HG02798 (cell line): ENCODE measurements at regions not wholly inside any gene's neighbourhood (a gene's known extent, or its start where the extent isn't known, plus 50 kb on each side); places are given as distances from the start of the nearest gene placed in this dataset.

ENCODE experiments used
- ATAC-seq: cut with Tn5 transposase; IDR thresholded peaks from one replicate; pipeline ENCODE4 v1.9.1; 2021; ENCODE audit warnings: mild to moderate bottlenecking; ENCODE audit not compliant: unreplicated experiment, poor library complexity

DNA sequence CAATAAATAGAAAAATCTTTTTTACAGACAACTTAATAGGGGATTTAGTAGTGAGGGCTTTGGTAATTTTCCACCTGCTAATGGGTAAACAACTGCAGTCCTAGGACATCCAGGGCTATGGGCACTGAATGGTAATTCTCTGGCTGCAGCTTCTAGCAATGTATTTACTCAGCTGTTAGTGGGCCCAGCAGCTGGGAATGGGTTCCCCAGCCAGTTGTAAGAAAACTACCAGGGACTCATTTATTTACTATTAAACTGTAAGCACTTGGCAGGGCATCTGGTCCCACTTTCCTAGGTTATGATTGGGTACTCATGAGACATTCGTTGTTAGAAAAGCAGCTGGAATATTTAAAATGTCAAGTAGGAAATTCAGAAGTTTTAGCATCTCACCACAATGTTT is 363.8 kb upstream of the TRIB2 start:
- no peak for ATAC-seq

DNA sequence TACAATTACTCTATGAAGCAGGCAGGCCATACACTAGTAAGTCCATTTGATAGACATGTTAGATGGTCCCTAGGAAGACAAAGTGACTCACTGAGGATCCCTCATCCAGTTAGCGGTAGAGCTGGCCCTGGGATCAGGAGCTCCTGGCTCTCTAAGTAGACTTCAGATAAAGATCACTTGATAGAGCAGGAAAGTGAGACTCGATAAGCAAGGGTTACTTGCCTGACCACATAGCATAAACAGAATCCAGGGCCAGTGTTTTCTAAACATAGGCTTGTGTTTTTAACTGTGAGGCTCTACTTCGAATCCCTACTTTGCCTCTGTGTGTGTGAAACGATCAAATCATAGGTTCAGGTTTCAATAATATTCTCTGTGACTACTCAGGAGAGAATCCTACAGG is 355.2 kb upstream of the TRIB2 start:
- no peak for ATAC-seq

DNA sequence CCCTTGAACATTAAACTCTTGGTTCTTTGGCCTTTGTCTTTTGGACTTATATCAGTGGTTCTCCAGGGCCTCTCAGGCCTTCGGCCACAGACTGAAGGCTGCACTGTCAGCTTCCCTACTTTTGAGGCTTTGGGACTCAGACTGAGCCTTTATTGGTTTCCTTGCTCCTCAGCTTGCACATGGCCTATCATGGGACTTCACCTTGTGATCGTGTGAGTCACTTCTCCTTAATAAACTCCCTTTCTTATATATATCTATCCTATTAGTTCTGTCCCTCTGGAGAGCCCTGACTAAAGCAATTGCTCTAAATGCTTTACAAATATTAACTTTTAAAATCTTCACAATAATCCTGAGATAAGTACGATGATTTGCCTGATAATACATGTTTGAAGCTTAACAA is 353.6 kb upstream of the TRIB2 start:
- no peak for ATAC-seq

- ATAC-seq, result no peak
Observed at GRCh38 chr2:12363569-12363968, 353.2 kb upstream of the TRIB2 start.

GRCh38 chr2:12369566-12369965 is 347.2 kb upstream of the TRIB2 start:
- no peak for ATAC-seq

- ATAC-seq, result no peak
Observed at GRCh38 chr2:12376025-12376424, 340.7 kb upstream of the TRIB2 start.

DNA sequence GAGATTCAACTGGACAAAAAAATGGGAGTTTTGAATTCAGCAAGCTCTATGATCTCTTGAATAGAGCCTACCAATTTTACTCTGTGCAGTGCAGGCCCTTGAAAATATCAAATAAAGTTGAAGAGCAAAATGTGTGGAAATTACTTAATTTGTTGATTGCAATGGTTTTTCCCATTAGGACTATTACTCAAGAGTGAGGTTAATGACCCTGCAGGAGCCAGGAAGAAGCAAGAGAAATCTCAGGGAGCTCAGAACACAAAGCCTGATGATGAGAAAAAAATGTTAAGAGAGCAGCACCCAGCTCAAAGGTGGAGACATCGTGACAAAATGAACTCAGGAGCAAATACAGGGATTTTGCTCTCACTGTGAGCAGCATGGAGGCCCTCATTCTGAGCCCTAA is 337.6 kb upstream of the TRIB2 start:
- ATAC-seq, result no peak

DNA sequence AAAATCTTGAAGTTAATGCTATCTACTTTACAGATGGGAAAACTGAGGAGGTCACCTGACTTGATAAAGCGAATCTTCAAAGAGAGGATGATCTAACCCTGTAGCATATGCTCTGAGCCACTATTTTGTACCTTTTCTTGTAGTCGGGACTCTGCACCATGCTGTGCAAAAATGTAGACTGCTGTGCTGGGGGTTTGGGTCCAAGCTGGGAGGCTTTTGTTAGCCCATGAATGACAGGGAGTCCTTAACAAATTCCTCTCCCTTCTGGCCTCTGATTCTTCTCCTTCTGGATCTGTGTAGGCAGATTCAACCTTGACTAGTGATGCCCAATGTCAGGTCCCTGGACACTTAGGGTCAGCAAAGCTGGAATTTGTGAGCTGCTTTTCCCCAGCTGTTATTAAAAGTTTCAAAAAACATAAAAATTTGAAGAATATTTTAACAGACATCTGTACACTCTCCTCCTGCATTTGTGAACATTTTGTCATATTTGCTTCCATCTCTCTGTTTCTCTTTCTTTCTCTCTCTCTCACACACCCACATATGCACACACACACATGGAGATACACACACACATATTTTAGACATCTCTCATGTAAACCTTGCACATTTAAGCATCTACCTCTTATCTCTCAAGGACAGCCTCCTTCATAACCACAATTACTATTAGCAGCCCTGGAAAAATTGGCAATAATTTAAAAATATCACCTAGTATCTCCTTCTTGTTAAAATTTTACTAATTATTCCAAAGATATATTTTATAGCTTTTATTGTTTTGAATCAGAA is 335.0 kb upstream of the TRIB2 start:
- ATAC-seq, result no peak

DNA sequence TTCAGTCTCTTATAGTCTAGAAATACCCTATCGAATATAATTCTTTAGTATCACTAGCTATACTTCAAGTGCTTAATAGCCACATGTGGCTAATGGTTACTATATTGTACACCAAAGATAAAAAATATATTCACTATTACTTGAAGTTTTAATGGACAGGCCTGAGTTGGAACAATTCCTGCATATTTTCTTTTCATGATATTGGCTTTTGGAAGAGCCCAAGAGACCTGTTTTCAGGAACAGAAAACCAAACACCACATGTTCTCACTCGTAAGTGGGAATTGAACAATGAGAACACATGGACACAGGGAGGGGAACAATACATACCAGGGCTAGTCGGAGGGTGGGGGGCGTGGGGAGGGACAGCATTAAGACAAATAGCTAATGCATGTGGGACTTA is 334.4 kb upstream of the TRIB2 start:
- ATAC-seq, result no peak

DNA sequence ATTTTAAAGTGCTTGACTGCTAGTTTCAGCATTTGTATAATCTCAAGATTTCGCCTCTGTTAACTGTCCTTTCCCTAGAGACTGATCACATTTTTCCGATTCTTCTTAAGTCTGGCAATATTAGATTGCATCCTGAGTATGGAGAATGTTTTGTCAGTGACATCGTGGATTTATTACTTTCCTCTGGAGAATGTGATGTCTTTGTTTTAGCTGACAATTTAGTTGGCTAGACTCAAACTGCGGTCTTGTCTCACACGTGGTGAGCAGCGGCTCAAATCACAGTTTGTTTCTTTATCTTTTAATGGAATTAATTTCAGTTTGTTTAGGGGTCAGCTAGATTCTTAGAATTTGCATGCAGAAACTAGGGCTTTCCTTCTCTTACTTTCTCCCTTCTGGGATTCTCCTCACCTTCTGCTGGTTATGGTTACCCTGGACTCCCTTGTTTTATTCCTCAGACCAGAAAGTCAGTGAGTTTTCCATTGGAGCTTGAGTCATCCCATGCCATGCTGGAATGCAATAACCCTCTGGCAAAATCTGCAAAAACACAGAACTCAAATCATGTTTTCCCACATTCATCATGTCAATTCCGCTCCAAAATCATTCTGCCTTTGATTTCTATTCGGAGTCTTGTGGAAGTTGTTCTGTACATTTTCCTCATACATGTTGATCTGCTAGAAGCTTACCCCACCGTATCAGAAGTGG is 327.2 kb upstream of the TRIB2 start:
- ATAC-seq, result no peak

DNA sequence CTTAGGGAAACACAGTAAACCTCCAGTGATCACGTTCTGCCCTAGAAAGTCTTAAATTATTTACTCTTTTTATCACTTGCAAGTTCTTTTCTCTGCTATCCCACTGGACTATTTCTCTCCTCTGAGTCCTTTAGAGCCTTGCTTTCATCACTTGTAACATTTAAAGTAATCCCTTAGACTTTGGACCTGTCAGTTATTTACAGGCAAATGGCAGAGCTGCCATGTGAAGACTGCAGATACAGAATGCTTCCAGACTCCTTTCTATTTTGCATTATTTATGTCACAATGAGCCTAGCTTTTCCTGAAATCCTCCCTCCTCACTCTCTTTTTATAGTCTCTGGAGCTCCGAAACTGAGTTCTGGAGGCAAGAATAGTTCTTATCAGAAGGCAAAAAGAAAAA is 325.6 kb upstream of the TRIB2 start:
- ATAC-seq, result no peak

DNA sequence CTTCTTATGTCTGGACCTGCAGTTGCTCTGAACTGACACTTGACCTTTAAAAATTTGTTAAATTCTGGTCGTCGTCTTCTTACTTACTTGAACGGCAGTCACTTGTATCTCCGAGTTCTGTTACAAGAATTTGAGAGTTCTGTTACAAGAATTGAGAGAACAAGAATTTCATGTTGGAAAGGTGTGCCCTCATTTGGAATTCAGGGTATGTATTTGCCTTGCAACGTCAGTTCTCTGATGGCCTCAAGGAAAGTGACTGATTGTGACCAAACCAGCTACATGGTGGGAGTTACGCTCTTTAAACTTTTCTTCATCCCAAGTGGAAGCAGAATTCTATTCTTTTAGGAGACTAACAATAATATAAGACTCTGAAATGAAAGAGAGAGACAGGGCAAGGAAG is 320.0 kb upstream of the TRIB2 start:
- no peak for ATAC-seq

GRCh38 chr2:12397854-12398253 is 318.9 kb upstream of the TRIB2 start:
- ATAC-seq, result no peak

GRCh38 chr2:12399240-12399639 is 317.5 kb upstream of the TRIB2 start:
- no peak for ATAC-seq

GRCh38 chr2:12400543-12400942 is 316.2 kb upstream of the TRIB2 start:
- ATAC-seq, result no peak

- ATAC-seq, result no peak
Observed at GRCh38 chr2:12402440-12403139, 314.1 kb upstream of the TRIB2 start.

DNA sequence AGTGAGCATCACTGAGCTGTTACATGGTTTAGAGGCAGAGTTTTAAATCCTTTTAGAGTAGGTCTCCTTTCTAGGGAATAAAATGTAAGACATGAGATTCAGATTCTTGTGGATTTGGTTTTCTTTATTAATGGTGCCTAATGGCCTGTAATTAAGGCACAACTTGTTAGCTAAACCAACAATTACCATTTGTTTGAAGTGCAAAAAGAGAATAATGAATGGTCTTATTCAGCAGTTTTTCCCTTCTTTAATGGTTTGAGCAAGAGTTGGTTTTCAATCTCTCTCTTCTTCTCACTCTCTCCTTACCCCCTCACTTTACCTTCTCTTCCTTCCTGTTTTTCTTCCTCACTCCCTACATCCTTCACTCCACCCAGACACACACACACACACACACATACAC is 312.2 kb upstream of the TRIB2 start:
- no peak for ATAC-seq

GRCh38 chr2:12407160-12407559 is 309.6 kb upstream of the TRIB2 start:
- no peak for ATAC-seq

DNA sequence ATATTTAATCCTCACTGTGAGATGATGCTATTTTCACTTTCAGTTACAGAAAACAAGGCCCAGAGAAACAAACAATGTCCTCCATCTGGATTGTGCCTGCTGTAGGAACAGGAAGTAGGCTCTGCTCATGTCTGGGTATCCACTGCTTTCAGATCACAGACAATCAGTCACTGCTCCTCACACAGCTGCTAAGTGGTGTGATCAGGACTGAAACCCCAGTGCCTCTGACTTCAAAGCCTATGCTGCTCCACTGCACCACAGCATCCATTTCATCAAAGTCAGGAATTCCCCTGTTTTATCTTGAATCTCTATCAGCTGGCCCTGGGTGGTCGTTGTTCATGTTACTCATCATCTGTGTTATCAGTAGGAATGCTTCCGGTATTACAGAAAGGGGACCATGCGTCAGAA is 303.8 kb upstream of the TRIB2 start:
- peak; percentile 79 for ATAC-seq

- ATAC-seq, result no peak
Observed at GRCh38 chr2:12415536-12415935, 301.2 kb upstream of the TRIB2 start.

DNA sequence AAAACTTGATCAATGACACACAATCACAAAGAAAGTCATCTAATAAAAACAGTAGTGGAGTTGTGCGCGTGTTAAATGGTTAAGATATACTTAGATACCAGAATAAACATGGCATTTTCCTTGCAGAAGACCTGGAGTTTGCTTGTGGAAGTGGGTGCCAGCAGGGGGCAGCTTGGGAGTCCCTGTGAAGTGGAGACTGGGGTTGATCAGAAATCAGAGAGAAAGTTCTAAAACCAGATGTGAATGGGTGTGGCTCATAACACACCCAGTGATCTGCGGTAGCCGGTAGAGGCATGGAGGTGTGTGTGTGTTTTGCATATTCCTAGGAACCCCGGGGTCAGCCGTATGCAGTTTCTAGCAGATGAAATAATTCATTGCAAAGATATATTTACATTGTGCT is 300.1 kb upstream of the TRIB2 start:
- no peak for ATAC-seq
